ENCODE measurements at regions not wholly inside any gene's neighbourhood (a gene's known extent, or its start where the extent isn't known, plus 50 kb on each side); places are given as distances from the start of the nearest gene placed in this dataset.

DNA sequence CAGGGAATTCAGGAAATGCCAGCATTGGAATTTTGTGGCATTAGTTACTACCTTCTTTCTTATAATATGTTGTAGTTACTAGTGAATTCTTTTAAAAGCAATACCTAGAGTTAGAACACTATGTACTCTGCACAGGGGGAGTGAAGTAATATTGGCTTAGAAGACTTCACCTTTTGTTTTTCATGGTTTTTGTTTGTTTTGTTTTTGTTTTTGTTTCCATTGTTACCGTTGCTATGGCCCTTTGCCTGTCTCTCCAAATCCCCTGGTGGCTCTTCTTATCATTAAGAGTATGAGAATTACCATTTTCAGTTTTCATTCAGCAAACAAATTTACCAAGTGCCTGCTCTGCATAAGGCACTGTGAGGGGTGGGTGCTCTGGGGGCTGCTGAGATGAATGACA is 160.1 kb downstream of the HAUS1 start:
- Mint-ChIP-seq H3K9me3 (no peaks in the 10 kb centered on the region), H3K4me3 (no peak overlapping the region), H3K4me1 (peaks cover 19% of the 10 kb centered on the region), H3K27ac (no peak overlapping the region), H3K36me3 (ENCODE audit: low read depth) (peaks cover 63% of the 10 kb centered on the region), H3K27me3 (no peaks in the 10 kb centered on the region)
- ChIA-PET CTCF (no interaction called here), POLR2A (no interaction called here)
- ATAC-seq (ENCODE audit: low read depth) (no peak), DNase-seq (no peak)
- TF ChIP-seq, protein P1, sequence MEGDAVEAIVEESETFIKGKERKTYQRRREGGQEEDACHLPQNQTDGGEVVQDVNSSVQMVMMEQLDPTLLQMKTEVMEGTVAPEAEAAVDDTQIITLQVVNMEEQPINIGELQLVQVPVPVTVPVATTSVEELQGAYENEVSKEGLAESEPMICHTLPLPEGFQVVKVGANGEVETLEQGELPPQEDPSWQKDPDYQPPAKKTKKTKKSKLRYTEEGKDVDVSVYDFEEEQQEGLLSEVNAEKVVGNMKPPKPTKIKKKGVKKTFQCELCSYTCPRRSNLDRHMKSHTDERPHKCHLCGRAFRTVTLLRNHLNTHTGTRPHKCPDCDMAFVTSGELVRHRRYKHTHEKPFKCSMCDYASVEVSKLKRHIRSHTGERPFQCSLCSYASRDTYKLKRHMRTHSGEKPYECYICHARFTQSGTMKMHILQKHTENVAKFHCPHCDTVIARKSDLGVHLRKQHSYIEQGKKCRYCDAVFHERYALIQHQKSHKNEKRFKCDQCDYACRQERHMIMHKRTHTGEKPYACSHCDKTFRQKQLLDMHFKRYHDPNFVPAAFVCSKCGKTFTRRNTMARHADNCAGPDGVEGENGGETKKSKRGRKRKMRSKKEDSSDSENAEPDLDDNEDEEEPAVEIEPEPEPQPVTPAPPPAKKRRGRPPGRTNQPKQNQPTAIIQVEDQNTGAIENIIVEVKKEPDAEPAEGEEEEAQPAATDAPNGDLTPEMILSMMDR (IDR thresholded peaks at IDR 0.05) = no peak
- intact Hi-C loops (cut with micrococcal nuclease) = no loop called here

DNA sequence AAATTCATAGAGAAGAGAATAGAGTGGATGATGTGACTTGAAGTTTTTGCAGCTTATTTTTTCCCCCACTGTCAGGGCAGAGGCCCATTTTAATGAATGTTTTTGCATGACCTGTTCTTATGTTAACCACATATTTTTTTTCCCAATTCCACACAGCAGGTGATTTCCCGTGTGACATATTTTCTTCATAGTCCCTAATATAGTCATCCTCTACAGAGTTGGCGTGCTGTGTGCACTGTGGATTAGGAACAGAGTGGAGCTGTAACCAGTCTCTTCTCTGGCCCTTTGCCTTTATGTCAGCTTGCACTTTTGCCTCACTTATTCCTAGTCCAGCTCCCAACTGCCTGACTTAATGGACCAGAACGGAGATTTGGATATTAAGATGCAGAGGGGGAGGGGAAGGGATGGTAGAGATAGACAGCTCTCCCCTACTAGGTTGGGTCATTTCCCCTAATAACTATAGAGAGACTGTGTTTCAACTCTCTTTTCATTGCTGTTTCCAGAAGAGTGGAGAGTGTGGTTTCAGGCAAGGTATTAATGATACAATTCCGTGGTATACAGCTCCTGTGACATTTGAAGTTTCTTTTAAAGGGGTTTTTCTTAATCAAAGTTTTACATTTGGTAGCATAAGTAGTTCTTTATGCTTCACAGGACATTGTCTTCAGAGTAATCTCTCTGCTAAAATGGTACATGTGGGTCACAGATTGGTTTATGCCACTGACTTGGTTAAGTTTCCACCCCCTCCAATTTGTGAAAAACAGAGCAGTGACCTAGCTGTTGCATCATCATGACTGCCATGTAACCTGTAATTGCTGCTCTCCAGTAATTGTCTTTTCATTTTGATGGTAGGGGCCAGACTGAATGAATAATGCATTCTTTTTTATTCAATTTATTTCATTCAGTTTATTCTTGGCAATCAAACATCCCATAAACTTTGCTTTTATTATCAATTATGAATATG is 161.3 kb downstream of the HAUS1 start:
- H3K4me3 Mint-ChIP-seq = no peak overlapping the region
- CTCF ChIA-PET = no interaction called here
- peaks cover 17% of the 10 kb centered on the region for H3K4me1 Mint-ChIP-seq

DNA sequence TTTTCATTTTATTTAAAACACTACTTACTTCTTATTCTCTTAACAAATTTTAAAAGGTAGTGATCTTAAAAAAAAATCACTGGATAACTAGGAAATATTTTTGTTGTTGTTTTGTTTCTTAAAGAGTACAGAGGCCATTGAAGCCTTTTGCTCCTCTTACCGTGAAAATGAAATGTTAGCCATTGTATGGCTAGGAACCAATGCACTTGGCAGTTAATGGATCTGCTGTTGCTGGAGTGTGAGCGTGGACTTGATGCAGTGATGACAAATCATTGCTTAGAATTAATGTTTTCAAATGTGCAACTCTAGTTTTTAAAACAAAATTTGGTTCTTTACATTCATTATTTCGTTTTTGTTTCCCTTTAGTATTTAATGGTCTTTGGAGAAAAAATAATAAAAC is 162.3 kb downstream of the HAUS1 start:
- H3K27ac Mint-ChIP-seq = no peak overlapping the region
- peaks cover 61% of the 10 kb centered on the region for H3K36me3 Mint-ChIP-seq (ENCODE audit: low read depth)
- no peak for DNase-seq
- H3K4me3 Mint-ChIP-seq = no peak overlapping the region
- TF ChIP-seq, protein P1 (IDR thresholded peaks at IDR 0.05) = no peak
- H3K9me3 Mint-ChIP-seq = no peaks in the 10 kb centered on the region
- ATAC-seq (ENCODE audit: low read depth) = no peak
- CTCF ChIA-PET = no interaction called here
- intact Hi-C loops (cut with micrococcal nuclease) = no loop called here
- POLR2A ChIA-PET = no interaction called here
- H3K27me3 Mint-ChIP-seq = no peaks in the 10 kb centered on the region
- H3K4me1 Mint-ChIP-seq = peaks cover 13% of the 10 kb centered on the region

More for the DNA sequence above, 161.3 kb downstream of the HAUS1 start:
- TF ChIP-seq, protein P1 (IDR thresholded peaks at IDR 0.05) = no peak
- POLR2A ChIA-PET = interaction anchor here (0.7 kb wide), 1 partner anchor 1428 kb away, joined by 15 read pairs; no protein-coding TSS in a partner anchor
- no peaks in the 10 kb centered on the region for H3K9me3 Mint-ChIP-seq
- H3K36me3 Mint-ChIP-seq (ENCODE audit: low read depth) = peaks cover 61% of the 10 kb centered on the region
- H3K27me3 Mint-ChIP-seq = no peaks in the 10 kb centered on the region
- intact Hi-C loops (cut with micrococcal nuclease) = no loop called here
- ATAC-seq (ENCODE audit: low read depth) = no peak
- no peak overlapping the region for H3K27ac Mint-ChIP-seq
- DNase-seq = no peak

DNA sequence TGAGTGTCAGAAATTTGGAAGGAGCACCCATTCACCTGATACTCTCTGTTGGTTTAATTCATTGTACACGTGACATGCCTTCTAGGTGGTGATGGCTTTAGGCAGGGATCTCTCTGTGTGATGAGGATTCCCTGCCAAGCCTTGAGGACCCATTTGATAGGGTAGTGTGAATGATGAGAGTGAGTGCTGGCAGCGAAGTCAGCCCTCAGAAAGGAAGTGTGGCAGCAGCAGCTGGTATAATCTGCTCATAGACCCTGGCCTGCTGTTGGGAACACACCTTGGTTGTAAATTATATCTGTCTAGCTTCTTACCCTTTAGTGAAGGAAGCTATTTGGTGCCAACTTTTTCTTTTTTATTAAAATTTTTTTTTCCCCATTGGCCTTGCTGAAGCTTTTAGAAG is 164.5 kb downstream of the HAUS1 start:
- TF ChIP-seq, protein P1 (IDR thresholded peaks at IDR 0.05) = no peak
- Mint-ChIP-seq H3K27me3 (no peaks in the 10 kb centered on the region), H3K9me3 (no peaks in the 10 kb centered on the region), H3K36me3 (ENCODE audit: low read depth) (peaks cover 52% of the 10 kb centered on the region), H3K4me3 (no peak overlapping the region), H3K27ac (no peak overlapping the region), H3K4me1 (peaks cover 13% of the 10 kb centered on the region)
- intact Hi-C loops (cut with micrococcal nuclease) = no loop called here
- ATAC-seq (ENCODE audit: low read depth) (no peak), DNase-seq (no peak)
- POLR2A ChIA-PET = no interaction called here
- CTCF ChIA-PET = interaction anchor here (1.6 kb wide), 1 partner anchor 13 kb away, joined by 8 read pairs; no protein-coding TSS in a partner anchor

DNA sequence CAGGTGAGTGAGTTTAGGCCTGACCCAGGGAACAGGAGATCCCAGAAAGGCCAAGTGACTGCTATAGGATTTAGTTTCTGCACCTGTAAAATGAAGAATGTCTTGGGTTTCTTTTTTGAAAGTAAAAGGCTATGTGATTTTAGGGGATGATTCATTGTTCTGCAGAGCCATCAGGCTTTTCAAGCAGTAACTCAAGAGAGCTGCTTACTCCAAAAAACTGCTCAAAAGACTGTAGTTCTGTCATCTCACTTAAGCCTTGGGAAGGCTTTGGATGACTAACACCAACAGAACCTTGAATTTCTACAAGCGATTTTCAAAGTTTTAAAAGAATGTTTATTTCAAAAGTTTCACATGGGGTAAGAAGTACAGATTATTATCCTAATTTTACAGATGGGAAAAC is 165.1 kb downstream of the HAUS1 start:
- Mint-ChIP-seq H3K27ac (no peak overlapping the region), H3K4me1 (peaks cover 12% of the 10 kb centered on the region), H3K36me3 (ENCODE audit: low read depth) (peaks cover 46% of the 10 kb centered on the region), H3K9me3 (no peaks in the 10 kb centered on the region), H3K27me3 (no peaks in the 10 kb centered on the region), H3K4me3 (no peak overlapping the region)
- ATAC-seq (ENCODE audit: low read depth) (no peak), DNase-seq (no peak)
- POLR2A ChIA-PET = no interaction called here
- TF ChIP-seq, protein P1 (IDR thresholded peaks at IDR 0.05) = no peak
- intact Hi-C loops (cut with micrococcal nuclease) = no loop called here
- CTCF ChIA-PET = interaction anchor here (1.6 kb wide), 1 partner anchor 12 kb away, joined by 8 read pairs; no protein-coding TSS in a partner anchor

Measured in activated B cell treated with CpG ODN at 0.5 μM for 24 hours (primary cell).